ENCODE measurements at regions not wholly inside any gene's neighbourhood (a gene's known extent, or its start where the extent isn't known, plus 50 kb on each side); places are given as distances from the start of the nearest gene placed in this dataset.

DNA sequence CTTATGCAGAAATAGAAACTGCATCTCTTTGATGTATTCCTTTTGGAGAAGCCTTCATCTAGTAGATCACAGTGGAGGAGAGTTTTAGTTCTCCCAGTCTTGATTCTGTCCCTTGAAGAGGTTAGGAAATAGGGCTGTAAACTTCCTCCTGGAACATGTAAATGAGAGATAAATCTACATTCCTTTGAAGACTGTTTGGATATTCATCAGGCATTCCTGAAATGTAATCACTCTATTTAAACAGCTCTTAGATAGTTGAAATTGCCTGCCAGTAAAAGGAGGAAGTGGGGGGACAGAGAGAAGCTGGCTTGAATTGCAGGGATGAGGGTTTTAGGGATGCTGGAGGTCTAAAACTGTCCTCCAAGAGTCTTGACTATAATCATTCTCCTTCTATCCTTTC lies 254.3 kb upstream of the LRRC3B start:
- Histone ChIP-seq H4K8ac (ENCODE audit: low read depth, low read length) (no peak overlapping the region), H3K4me2 (ENCODE audit: low read length) (no peak overlapping the region), H3K4ac (ENCODE audit: low read depth, low read length) (no peak overlapping the region), H3K27ac (ENCODE audit: low read depth, low read length) (peak overlapping the region; percentile 81), H2AK5ac (ENCODE audit: low read length) (no peak overlapping the region), H2BK120ac (ENCODE audit: low read depth, low read length) (no peak overlapping the region), H3K18ac (ENCODE audit: low read length) (peak overlapping the region; percentile 84), H3K27me3 (ENCODE audit: insufficient read depth, low read length, poor library complexity) (no peaks in the 10 kb centered on the region), H3K79me2 (ENCODE audit: control insufficient read depth, insufficient read depth, low read length) (no peaks in the 10 kb centered on the region), H3K79me1 (ENCODE audit: low read length) (no peaks in the 10 kb centered on the region), H4K5ac (ENCODE audit: low read length) (no peak overlapping the region), H3K23ac (ENCODE audit: low read length) (no peak overlapping the region), H2BK5ac (ENCODE audit: low read length) (no peak overlapping the region), H3K56ac (ENCODE audit: low read length) (peak overlapping the region; percentile 57), H2BK15ac (replicated peaks; ENCODE audit: low read depth) (no peak overlapping the region), H3K4me1 (ENCODE audit: control insufficient read depth, low read depth, low read length) (peaks cover 2% of the 10 kb centered on the region), H3K4me3 (ENCODE audit: low read length) (no peak overlapping the region), H3K9ac (ENCODE audit: low read length) (peak overlapping the region; percentile 10), H3K36me3 (ENCODE audit: control insufficient read depth, insufficient read depth, low read length) (no peaks in the 10 kb centered on the region)
- peak; percentile 84 for DNase-seq

DNA sequence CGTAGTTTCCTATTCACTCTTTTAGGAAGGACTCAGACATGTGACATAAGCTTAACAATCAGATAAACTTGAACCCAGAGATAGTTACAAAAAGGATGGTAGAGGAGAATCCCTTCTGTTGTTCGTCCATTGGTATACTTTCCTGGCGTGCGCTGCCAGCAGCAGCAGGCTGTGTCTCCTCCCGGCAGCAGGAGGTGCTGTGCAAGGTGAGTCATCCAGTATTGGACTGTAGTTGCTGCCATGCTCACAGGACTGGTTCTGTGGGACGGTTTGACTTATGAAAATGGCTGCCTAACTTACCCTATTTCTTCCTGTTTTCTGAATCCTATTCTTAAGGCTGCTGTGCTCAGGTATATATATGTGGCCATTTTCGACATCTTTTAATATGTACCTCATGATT lies 253.4 kb upstream of the LRRC3B start:
- Histone ChIP-seq H3K4me2 (ENCODE audit: low read length) (no peak overlapping the region), H2BK120ac (ENCODE audit: low read depth, low read length) (no peak overlapping the region), H2BK15ac (replicated peaks; ENCODE audit: low read depth) (no peak overlapping the region), H2BK5ac (ENCODE audit: low read length) (peak overlapping the region; percentile 67), H4K5ac (ENCODE audit: low read length) (no peak overlapping the region), H3K36me3 (ENCODE audit: control insufficient read depth, insufficient read depth, low read length) (no peaks in the 10 kb centered on the region), H3K18ac (ENCODE audit: low read length) (peak overlapping the region; percentile 52), H3K23ac (ENCODE audit: low read length) (no peak overlapping the region), H3K9ac (ENCODE audit: low read length) (no peak overlapping the region), H3K79me2 (ENCODE audit: control insufficient read depth, insufficient read depth, low read length) (no peaks in the 10 kb centered on the region), H2AK5ac (ENCODE audit: low read length) (peak overlapping the region; percentile 60), H3K56ac (ENCODE audit: low read length) (peak overlapping the region; percentile 61), H4K8ac (ENCODE audit: low read depth, low read length) (no peak overlapping the region), H3K4ac (ENCODE audit: low read depth, low read length) (no peak overlapping the region), H3K4me3 (ENCODE audit: low read length) (no peak overlapping the region), H3K4me1 (ENCODE audit: control insufficient read depth, low read depth, low read length) (peaks cover 2% of the 10 kb centered on the region), H3K27ac (ENCODE audit: low read depth, low read length) (peak overlapping the region; percentile 44), H3K27me3 (ENCODE audit: insufficient read depth, low read length, poor library complexity) (no peaks in the 10 kb centered on the region), H3K79me1 (ENCODE audit: low read length) (no peaks in the 10 kb centered on the region)
- no CpG with 5 or more reads among the region's 7 CpGs for WGBS (ENCODE audit: extremely low coverage, insufficient coverage, low lambda C conversion rate)
- peak; percentile 63 for DNase-seq

DNA sequence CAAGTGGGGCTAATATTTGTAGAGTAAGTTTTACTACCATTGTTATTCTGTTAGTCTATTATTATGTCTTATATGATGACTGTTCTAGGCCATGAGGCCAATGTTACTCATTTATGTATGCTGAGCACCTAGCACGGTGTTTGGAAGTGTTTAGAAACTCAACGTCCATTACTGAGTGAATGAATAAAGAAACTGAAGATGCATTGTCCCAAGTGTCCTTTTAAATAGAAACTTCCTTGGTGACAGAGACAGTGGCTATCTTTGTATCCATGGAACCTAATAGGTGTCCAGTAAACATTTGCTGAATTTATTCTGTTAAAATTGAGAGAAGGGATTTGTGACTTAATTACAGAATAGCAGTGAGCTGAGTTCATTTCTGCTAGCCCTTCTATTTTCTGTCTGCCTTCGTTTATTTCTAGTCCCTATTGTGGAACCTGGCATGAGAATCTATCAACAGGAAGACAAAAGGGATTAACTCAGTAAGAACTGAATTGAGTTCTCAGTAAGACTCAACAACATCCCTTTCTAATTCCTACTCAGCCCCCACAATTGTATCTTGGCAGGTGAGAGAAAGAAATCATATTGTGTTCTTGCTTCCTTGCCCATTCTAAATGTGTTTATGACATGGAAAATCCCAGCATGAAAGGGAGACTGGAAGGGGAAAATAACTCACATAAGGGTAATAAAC lies 246.6 kb upstream of the LRRC3B start:
- H3K18ac ChIP-seq (ENCODE audit: low read length), result no peak overlapping the region
- no peak for DNase-seq
- no peak overlapping the region for H3K56ac ChIP-seq (ENCODE audit: low read length)
- no peak overlapping the region for H4K8ac ChIP-seq (ENCODE audit: low read depth, low read length)
- H3K4me2 ChIP-seq (ENCODE audit: low read length), result no peak overlapping the region
- no peak overlapping the region for H2BK15ac ChIP-seq (replicated peaks; ENCODE audit: low read depth)
- H3K27me3 ChIP-seq (ENCODE audit: insufficient read depth, low read length, poor library complexity), result no peaks in the 10 kb centered on the region
- no peaks in the 10 kb centered on the region for H3K36me3 ChIP-seq (ENCODE audit: control insufficient read depth, insufficient read depth, low read length)
- H3K79me2 ChIP-seq (ENCODE audit: control insufficient read depth, insufficient read depth, low read length), result no peaks in the 10 kb centered on the region
- no peak overlapping the region for H2BK5ac ChIP-seq (ENCODE audit: low read length)
- no peak overlapping the region for H2BK120ac ChIP-seq (ENCODE audit: low read depth, low read length)
- H4K5ac ChIP-seq (ENCODE audit: low read length), result no peak overlapping the region
- no peak overlapping the region for H3K27ac ChIP-seq (ENCODE audit: low read depth, low read length)
- no peak overlapping the region for H2AK5ac ChIP-seq (ENCODE audit: low read length)
- no peak overlapping the region for H3K9ac ChIP-seq (ENCODE audit: low read length)
- peaks cover 2% of the 10 kb centered on the region for H3K4me1 ChIP-seq (ENCODE audit: control insufficient read depth, low read depth, low read length)
- no CpG with 5 or more reads among the region's 3 CpGs for WGBS (ENCODE audit: extremely low coverage, insufficient coverage, low lambda C conversion rate)
- H3K79me1 ChIP-seq (ENCODE audit: low read length), result no peaks in the 10 kb centered on the region
- no peak overlapping the region for H3K23ac ChIP-seq (ENCODE audit: low read length)
- no peak overlapping the region for H3K4ac ChIP-seq (ENCODE audit: low read depth, low read length)
- no peak overlapping the region for H3K4me3 ChIP-seq (ENCODE audit: low read length)

DNA sequence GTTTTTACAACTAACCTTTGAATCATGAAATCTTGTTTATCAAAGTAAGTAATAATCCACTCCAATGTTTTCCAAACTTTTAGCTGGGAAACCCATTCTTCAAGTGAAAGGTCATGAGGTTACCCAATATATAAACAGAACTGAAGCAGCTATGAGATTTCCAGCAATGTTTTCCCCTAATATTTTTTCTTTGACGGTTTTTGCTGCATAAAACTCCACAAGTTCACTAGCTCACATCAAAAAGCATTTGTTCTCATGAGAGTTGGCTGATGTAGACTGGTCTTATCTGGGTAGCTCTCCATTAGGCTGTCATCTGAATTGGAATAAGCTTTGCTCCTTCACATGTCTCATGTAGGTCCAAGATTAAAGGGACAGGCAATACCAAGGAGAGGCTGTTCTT lies 241.2 kb upstream of the LRRC3B start:
- H3K36me3 ChIP-seq (ENCODE audit: control insufficient read depth, insufficient read depth, low read length), result no peaks in the 10 kb centered on the region
- H3K27me3 ChIP-seq (ENCODE audit: insufficient read depth, low read length, poor library complexity), result no peaks in the 10 kb centered on the region
- H3K27ac ChIP-seq (ENCODE audit: low read depth, low read length), result no peak overlapping the region
- no peak overlapping the region for H3K4me2 ChIP-seq (ENCODE audit: low read length)
- H3K56ac ChIP-seq (ENCODE audit: low read length), result no peak overlapping the region
- DNase-seq, result no peak
- no peak overlapping the region for H4K8ac ChIP-seq (ENCODE audit: low read depth, low read length)
- H3K79me2 ChIP-seq (ENCODE audit: control insufficient read depth, insufficient read depth, low read length), result no peaks in the 10 kb centered on the region
- H3K9ac ChIP-seq (ENCODE audit: low read length), result no peak overlapping the region
- H2AK5ac ChIP-seq (ENCODE audit: low read length), result no peak overlapping the region
- H3K23ac ChIP-seq (ENCODE audit: low read length), result no peak overlapping the region
- peaks cover 2% of the 10 kb centered on the region for H3K4me1 ChIP-seq (ENCODE audit: control insufficient read depth, low read depth, low read length)
- H3K79me1 ChIP-seq (ENCODE audit: low read length), result no peaks in the 10 kb centered on the region
- H3K4ac ChIP-seq (ENCODE audit: low read depth, low read length), result no peak overlapping the region
- no CpG with 5 or more reads among the region's 1 CpG for WGBS (ENCODE audit: extremely low coverage, insufficient coverage, low lambda C conversion rate)
- H2BK15ac ChIP-seq (replicated peaks; ENCODE audit: low read depth), result no peak overlapping the region
- H4K5ac ChIP-seq (ENCODE audit: low read length), result no peak overlapping the region
- no peak overlapping the region for H3K4me3 ChIP-seq (ENCODE audit: low read length)
- no peak overlapping the region for H3K18ac ChIP-seq (ENCODE audit: low read length)
- H2BK5ac ChIP-seq (ENCODE audit: low read length), result no peak overlapping the region
- H2BK120ac ChIP-seq (ENCODE audit: low read depth, low read length), result no peak overlapping the region

DNA sequence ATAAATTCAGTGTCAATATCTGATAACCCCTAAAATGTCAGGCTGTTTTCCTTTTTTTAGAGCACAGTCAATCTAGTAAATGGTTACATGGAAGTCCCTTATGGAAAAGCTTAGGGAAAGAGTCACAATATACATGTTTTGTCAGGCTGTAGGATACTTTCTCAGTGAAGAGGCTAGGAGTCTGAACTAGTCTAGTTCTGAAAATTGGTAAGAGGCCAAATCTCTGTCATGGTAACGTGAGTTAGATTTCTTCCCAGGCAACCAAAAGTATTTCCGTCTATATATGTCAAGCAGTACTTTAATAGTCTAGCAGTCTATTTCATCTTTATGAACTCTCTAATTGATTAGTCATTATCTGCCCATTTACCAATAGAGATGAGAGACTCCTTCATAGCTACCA lies 215.9 kb upstream of the LRRC3B start:
- Histone ChIP-seq H3K4me3 (ENCODE audit: low read length) (no peak overlapping the region), H2BK120ac (ENCODE audit: low read depth, low read length) (no peak overlapping the region)
- WGBS (ENCODE audit: extremely low coverage, insufficient coverage, low lambda C conversion rate), result no CpG with 5 or more reads among the region's 2 CpGs

GRCh38 chr3:26418553-26418952 lies 204.0 kb upstream of the LRRC3B start:
- no peak overlapping the region for H2BK5ac ChIP-seq (ENCODE audit: low read length)
- no peak overlapping the region for H3K27ac ChIP-seq (ENCODE audit: low read depth, low read length)
- no peak overlapping the region for H3K56ac ChIP-seq (ENCODE audit: low read length)
- H3K18ac ChIP-seq (ENCODE audit: low read length), result no peak overlapping the region
- H3K36me3 ChIP-seq (ENCODE audit: control insufficient read depth, insufficient read depth, low read length), result no peaks in the 10 kb centered on the region
- no peak overlapping the region for H4K5ac ChIP-seq (ENCODE audit: low read length)
- no peak overlapping the region for H3K4ac ChIP-seq (ENCODE audit: low read depth, low read length)
- no peak overlapping the region for H2BK120ac ChIP-seq (ENCODE audit: low read depth, low read length)
- H3K4me2 ChIP-seq (ENCODE audit: low read length), result no peak overlapping the region
- H3K27me3 ChIP-seq (ENCODE audit: insufficient read depth, low read length, poor library complexity), result no peaks in the 10 kb centered on the region
- H2AK5ac ChIP-seq (ENCODE audit: low read length), result no peak overlapping the region
- H2BK15ac ChIP-seq (replicated peaks; ENCODE audit: low read depth), result no peak overlapping the region
- no peaks in the 10 kb centered on the region for H3K79me2 ChIP-seq (ENCODE audit: control insufficient read depth, insufficient read depth, low read length)
- H3K79me1 ChIP-seq (ENCODE audit: low read length), result no peaks in the 10 kb centered on the region
- DNase-seq, result no peak
- no peak overlapping the region for H3K9ac ChIP-seq (ENCODE audit: low read length)
- peak overlapping the region; percentile 13 for H4K8ac ChIP-seq (ENCODE audit: low read depth, low read length)
- H3K4me3 ChIP-seq (ENCODE audit: low read length), result no peak overlapping the region
- H3K23ac ChIP-seq (ENCODE audit: low read length), result no peak overlapping the region
- H3K4me1 ChIP-seq (ENCODE audit: control insufficient read depth, low read depth, low read length), result no peaks in the 10 kb centered on the region

More for the DNA sequence above, 215.9 kb upstream of the LRRC3B start:
- H3K4me2 ChIP-seq (ENCODE audit: low read length), result no peak overlapping the region
- H3K27ac ChIP-seq (ENCODE audit: low read depth, low read length), result no peak overlapping the region
- H3K27me3 ChIP-seq (ENCODE audit: insufficient read depth, low read length, poor library complexity), result no peaks in the 10 kb centered on the region
- H3K9ac ChIP-seq (ENCODE audit: low read length), result no peak overlapping the region
- no peaks in the 10 kb centered on the region for H3K79me1 ChIP-seq (ENCODE audit: low read length)
- no peak overlapping the region for H2BK15ac ChIP-seq (replicated peaks; ENCODE audit: low read depth)
- H4K8ac ChIP-seq (ENCODE audit: low read depth, low read length), result no peak overlapping the region
- no peak overlapping the region for H2AK5ac ChIP-seq (ENCODE audit: low read length)
- DNase-seq, result no peak
- no peaks in the 10 kb centered on the region for H3K4me1 ChIP-seq (ENCODE audit: control insufficient read depth, low read depth, low read length)
- H3K36me3 ChIP-seq (ENCODE audit: control insufficient read depth, insufficient read depth, low read length), result no peaks in the 10 kb centered on the region
- no peak overlapping the region for H3K23ac ChIP-seq (ENCODE audit: low read length)
- no peak overlapping the region for H2BK5ac ChIP-seq (ENCODE audit: low read length)
- no peak overlapping the region for H3K4ac ChIP-seq (ENCODE audit: low read depth, low read length)
- H3K18ac ChIP-seq (ENCODE audit: low read length), result no peak overlapping the region
- no peak overlapping the region for H4K5ac ChIP-seq (ENCODE audit: low read length)
- H3K56ac ChIP-seq (ENCODE audit: low read length), result no peak overlapping the region
- H3K79me2 ChIP-seq (ENCODE audit: control insufficient read depth, insufficient read depth, low read length), result no peaks in the 10 kb centered on the region

Measured in mesendoderm (in vitro differentiated cells).